IMR-90 (cell line): ENCODE measurements at regions not wholly inside any gene's neighbourhood (a gene's known extent, or its start where the extent isn't known, plus 50 kb on each side); places are given as distances from the start of the nearest gene placed in this dataset.

Experiments
- ATAC-seq: fragments of 200-7000 bp; cut with Tn5 transposase; 2 replicates; pipeline ENCODE4 v1.9.1; 2020; ENCODE audit warnings: low read depth, mild to moderate bottlenecking, moderate library complexity
- BruUV-seq: library from RNA; stranded (reverse); fragments of 400-500 nt; replicated peaks from 2 replicates; lab custom pipeline; 2021; lab: Mats Ljungman, UMichigan
- CTCF ChIA-PET: fragments of 300-600 bp; formaldehyde crosslinking; extraction: SDS; loops from one replicate; lab custom pipeline; 2021; ENCODE audit warnings: antibody characterized with exemption; lab: Yijun Ruan, JAX
- POLR2A ChIA-PET: fragments of 300-600 bp; sonication (Branson Sonifier 250); formaldehyde crosslinking; loops from one replicate; lab custom pipeline; 2022; ENCODE audit warnings: antibody characterized with exemption; ENCODE audit not compliant: unreplicated experiment; lab: Charles Lee
- DNase-seq: peaks from one replicate; pipeline ENCODE4 v3.0.0; 2013
- H2AFZ ChIP-seq: replicated peaks from 2 replicates; pipeline ENCODE3; 2013; ENCODE audit warnings: low read length, mild to moderate bottlenecking; ENCODE audit not compliant: poor library complexity
- H2AK5ac ChIP-seq: 2 replicates; pipeline ENCODE4 v1.6.1; 2013; ENCODE audit warnings: low read depth, low read length, inconsistent platforms
- H2AK9ac ChIP-seq: replicated peaks from 2 replicates; pipeline ENCODE3; 2013; ENCODE audit warnings: mild to moderate bottlenecking, low read depth, low read length, moderate library complexity; ENCODE audit not compliant: poor library complexity
- H2BK120ac ChIP-seq: 2 replicates; pipeline ENCODE4 v1.6.1; 2013; ENCODE audit warnings: low read depth, low read length, inconsistent platforms
- H2BK15ac ChIP-seq: 3 replicates; pipeline ENCODE4 v1.6.1; 2013; ENCODE audit warnings: low read depth, low read length, inconsistent platforms
- H2BK20ac ChIP-seq: 2 replicates; pipeline ENCODE4 v1.6.1; 2013; ENCODE audit warnings: low read depth, mild to moderate bottlenecking, inconsistent platforms, low read length, moderate library complexity
- H2BK5ac ChIP-seq: 2 replicates; pipeline ENCODE4 v1.6.1; 2013; ENCODE audit warnings: mild to moderate bottlenecking, low read depth, low read length, inconsistent platforms; ENCODE audit not compliant: poor library complexity, severe bottlenecking
- H3K14ac ChIP-seq: replicated peaks from 2 replicates; pipeline ENCODE4 v1.6.1; 2013; ENCODE audit warnings: low read depth, low read length, inconsistent platforms
- H3K18ac ChIP-seq: 2 replicates; pipeline ENCODE4 v1.6.1; 2013; ENCODE audit warnings: low read depth, low read length, control low read depth
- H3K23ac ChIP-seq: 2 replicates; pipeline ENCODE4 v1.6.1; 2013; ENCODE audit warnings: low read depth, low read length, inconsistent platforms
- H3K27ac ChIP-seq: 2 replicates; pipeline ENCODE4 v1.5.1; 2013; ENCODE audit warnings: mild to moderate bottlenecking, control low read depth, low read length; ENCODE audit not compliant: insufficient read depth
- H3K27me3 ChIP-seq: 2 replicates; pipeline ENCODE4 v1.6.1; 2013; ENCODE audit warnings: low read length; ENCODE audit not compliant: control insufficient read depth, insufficient read depth
- H3K36me3 ChIP-seq: 2 replicates; pipeline ENCODE4 v1.6.1; 2013; ENCODE audit warnings: low read length, mixed read lengths; ENCODE audit not compliant: control insufficient read depth, insufficient read depth
- H3K4ac ChIP-seq: 2 replicates; pipeline ENCODE4 v1.6.1; 2013; ENCODE audit warnings: low read depth, low read length, inconsistent platforms
- H3K4me1 ChIP-seq: 2 replicates; pipeline ENCODE4 v1.6.1; 2013; ENCODE audit warnings: low read length, mixed read lengths; ENCODE audit not compliant: control insufficient read depth, insufficient read depth
- H3K4me2 ChIP-seq: 2 replicates; pipeline ENCODE4 v1.6.1; 2013; ENCODE audit warnings: low read depth, mild to moderate bottlenecking, control low read depth, low read length, moderate library complexity
- H3K4me3 ChIP-seq: 2 replicates; pipeline ENCODE4 v1.5.1; 2013; ENCODE audit warnings: low read depth, mild to moderate bottlenecking, control low read depth, low read length, moderate library complexity; ENCODE audit not compliant: insufficient read depth
- H3K56ac ChIP-seq: 2 replicates; pipeline ENCODE4 v1.6.1; 2013; ENCODE audit warnings: low read length, inconsistent platforms; ENCODE audit not compliant: insufficient read depth; ENCODE audit errors: extremely low read depth
- H3K79me1 ChIP-seq, 2 experiments: 2 replicates each; pipeline ENCODE4 v1.6.1; 2013; ENCODE audit warnings: low read length in 2 of 2, inconsistent platforms in 1 of 2, low read depth in 1 of 2
- H3K9ac ChIP-seq: 2 replicates; pipeline ENCODE4 v1.6.1; 2013; ENCODE audit warnings: low read depth, low read length, control low read depth
- H3K9me1 ChIP-seq: 2 replicates; pipeline ENCODE4 v1.6.1; 2013; ENCODE audit warnings: low read length, inconsistent platforms; ENCODE audit not compliant: insufficient read depth
- H3K9me3 ChIP-seq: 2 replicates; pipeline ENCODE4 v1.6.1; 2013; ENCODE audit warnings: low read length; ENCODE audit not compliant: control insufficient read depth, insufficient read depth
- H4K20me1 ChIP-seq: 2 replicates; pipeline ENCODE4 v1.6.1; 2013; ENCODE audit warnings: low read length, inconsistent platforms; ENCODE audit not compliant: insufficient read depth
- H4K5ac ChIP-seq: 2 replicates; pipeline ENCODE4 v1.6.1; 2013; ENCODE audit warnings: mild to moderate bottlenecking, low read depth, low read length, control low read depth
- H4K8ac ChIP-seq, 2 experiments: 2 replicates each; pipeline ENCODE4 v1.6.1; 2013; ENCODE audit warnings: low read depth in 2 of 2, low read length in 2 of 2, control low read depth in 1 of 2, inconsistent platforms in 1 of 2
- H4K91ac ChIP-seq: 2 replicates; pipeline ENCODE4 v1.6.1; 2013; ENCODE audit warnings: low read depth, low read length, inconsistent platforms; ENCODE audit not compliant: insufficient read depth
- CEBPB ChIP-seq: IDR thresholded peaks from 2 replicates; pipeline ENCODE4 v1.6.1; 2012; ENCODE audit warnings: low read depth, low read length, improper control_type of control experiment
- RCOR1 ChIP-seq: IDR thresholded peaks from 2 replicates; pipeline ENCODE4 v1.6.1; 2012; ENCODE audit warnings: mild to moderate bottlenecking, low read length, improper control_type of control experiment; ENCODE audit not compliant: insufficient replicate concordance
- RFX5 ChIP-seq: IDR thresholded peaks from 2 replicates; pipeline ENCODE4 v1.8.0; 2012; ENCODE audit warnings: low read depth, mild to moderate bottlenecking, low read length, moderate library complexity
- WGBS, 2 experiments: methylation state at CpG; one replicate each; pipeline versions ENCODE4 v1.1.5 to v1.1.7; 2013; ENCODE audit warnings: missing lambda C conversion rate in 2 of 2; ENCODE audit not compliant: insufficient read length in 1 of 2; ENCODE audit errors: extremely low coverage in 2 of 2; 5-methylcytosine and 5-hydroxymethylcytosine counted together
- dilution Hi-C: fragments of 300-500 bp; cut with HindIII; formaldehyde crosslinking; loops from one replicate; pipeline ENCODE4 v1.14.3; 2018; ENCODE audit warnings: low sequenced_read_pairs; ENCODE audit not compliant: unreplicated experiment
- in situ Hi-C: fragments of 300-500 bp; cut with MboI; formaldehyde crosslinking; loops from 3 replicates; pipeline ENCODE4 v1.14.3; 2019; ENCODE audit warnings: low sequenced_read_pairs, inconsistent platforms, mixed read lengths
- intact Hi-C: fragments of 100-400 bp; cut with micrococcal nuclease; formaldehyde crosslinking; loops from 2 replicates; pipeline ENCODE4 v1.10.0; 2022
- TF ChIP-seq, protein P1 (sequence below): fragments of 150-350 bp; IDR thresholded peaks from 2 replicates; pipeline ENCODE4 v1.6.1; 2016; ENCODE audit warnings: low read depth, mild to moderate bottlenecking, low read length, moderate library complexity, borderline replicate concordance

DNA sequence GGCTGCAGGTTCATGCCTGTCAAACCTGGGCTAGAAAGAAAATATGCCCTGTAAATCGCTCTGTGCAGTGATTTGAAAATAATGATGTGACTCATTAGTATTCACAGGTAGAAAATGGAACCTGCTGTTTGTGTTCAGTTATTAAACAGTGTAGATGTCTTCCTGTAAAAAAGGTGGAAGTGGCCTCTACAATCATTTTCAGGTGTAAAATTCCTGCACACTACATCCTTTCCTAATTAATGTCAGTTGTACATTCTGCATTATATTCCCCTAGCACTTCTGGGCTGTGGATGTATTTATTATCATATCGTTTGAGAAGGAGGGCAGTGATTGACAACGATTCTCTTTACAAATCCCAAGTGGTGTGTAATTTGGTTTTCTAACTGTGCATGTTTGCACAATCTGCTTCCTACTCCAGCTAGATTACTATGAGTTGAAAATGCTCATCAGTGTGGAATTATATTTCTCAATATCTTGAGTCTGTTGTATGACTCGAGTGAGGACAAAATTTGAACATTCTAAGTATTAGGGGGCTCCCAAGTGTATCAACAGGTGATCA lies 454.0 kb upstream of the DDI1 start:
- dilution Hi-C loops (no loop called here), in situ Hi-C loops (no loop called here), intact Hi-C loops (no loop called here)
- Histone ChIP-seq H3K56ac (no peak overlapping the region), H2BK5ac (no peak overlapping the region), H4K8ac (no peak overlapping the region), H4K5ac (no peak overlapping the region), H3K79me1 (no peaks in the 10 kb centered on the region), H3K4me2 (no peak overlapping the region), H3K18ac (no peak overlapping the region), H2BK120ac (no peak overlapping the region), H3K9me3 (no peaks in the 10 kb centered on the region), H3K4me1 (peaks cover 4% of the 10 kb centered on the region; the same call in 1 of the 2 replicates), H4K20me1 (no peaks in the 10 kb centered on the region), H3K23ac (no peak overlapping the region), H3K27ac (no peak overlapping the region), H2AK5ac (no peak overlapping the region), H3K27me3 (no peaks in the 10 kb centered on the region), H3K36me3 (no peaks in the 10 kb centered on the region), H2BK15ac (no peak overlapping the region), H2AK9ac (no peak overlapping the region), H3K4me3 (no peak overlapping the region), H3K9me1 (peaks cover 5% of the 10 kb centered on the region), H2AFZ (no peak overlapping the region), H3K4ac (no peak overlapping the region), H4K91ac (no peak overlapping the region), H2BK20ac (no peak overlapping the region), H3K14ac (no peak overlapping the region), H3K9ac (no peak overlapping the region)
- ATAC-seq (no peak), DNase-seq (peak; percentile 39)
- TF ChIP-seq RFX5 (no peak), CEBPB (peak; percentile 75; the same call in 1 of the 2 replicates), RCOR1 (no peak)
- TF ChIP-seq, protein P1, sequence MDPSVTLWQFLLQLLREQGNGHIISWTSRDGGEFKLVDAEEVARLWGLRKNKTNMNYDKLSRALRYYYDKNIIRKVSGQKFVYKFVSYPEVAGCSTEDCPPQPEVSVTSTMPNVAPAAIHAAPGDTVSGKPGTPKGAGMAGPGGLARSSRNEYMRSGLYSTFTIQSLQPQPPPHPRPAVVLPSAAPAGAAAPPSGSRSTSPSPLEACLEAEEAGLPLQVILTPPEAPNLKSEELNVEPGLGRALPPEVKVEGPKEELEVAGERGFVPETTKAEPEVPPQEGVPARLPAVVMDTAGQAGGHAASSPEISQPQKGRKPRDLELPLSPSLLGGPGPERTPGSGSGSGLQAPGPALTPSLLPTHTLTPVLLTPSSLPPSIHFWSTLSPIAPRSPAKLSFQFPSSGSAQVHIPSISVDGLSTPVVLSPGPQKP, result no peak
- no TSS peak for BruUV-seq
- WGBS, 2 experiments, result 40% methylated on average over 1 of the region's 4 CpGs; no CpG with 5 or more reads in 1 of the 2 experiments
- POLR2A ChIA-PET, result no interaction called here
- CTCF ChIA-PET, result no interaction called here
